ENCODE measurements at regions not wholly inside any gene's neighbourhood (a gene's known extent, or its start where the extent isn't known, plus 50 kb on each side); places are given as distances from the start of the nearest gene placed in this dataset.

- TF ChIP-seq CTCF (IDR thresholded peaks at IDR 0.05; ENCODE audit: poor library complexity) = no peak
- no peak for TF ChIP-seq EZH2 (IDR thresholded peaks at IDR 0.05; ENCODE audit: borderline replicate concordance)
These were observed 52.5 kb upstream of the SYN3 start for GRCh38 chr22:33110562-33111163.

Measured in hepatocyte (in vitro differentiated cells).